K562 (cell line): ENCODE measurements at regions not wholly inside any gene's neighbourhood (a gene's known extent, or its start where the extent isn't known, plus 50 kb on each side); places are given as distances from the start of the nearest gene placed in this dataset.

Experiments used
- AFF4 ChIP-seq: sonication (generic); formaldehyde crosslinking; IDR thresholded peaks from 2 replicates; pipeline ENCODE4 v1.8.0; 2023; ENCODE audit warnings: mild to moderate bottlenecking, missing genetic modification reagents
- BCOR ChIP-seq: fragments of 450-650 bp; IDR thresholded peaks from 2 replicates; pipeline ENCODE4 v1.6.1; 2016
- BRF2 ChIP-seq: IDR thresholded peaks from 3 replicates; pipeline ENCODE4 v1.6.1; 2011; ENCODE audit warnings: borderline replicate concordance, mild to moderate bottlenecking; ENCODE audit not compliant: insufficient read length, insufficient read depth
- CTCFL ChIP-seq: IDR thresholded peaks from 2 replicates; pipeline ENCODE4 v1.6.1; 2011; ENCODE audit warnings: borderline replicate concordance, low read depth, mild to moderate bottlenecking, moderate library complexity, low read length; ENCODE audit not compliant: insufficient read depth, poor library complexity, severe bottlenecking
- FOXO4 ChIP-seq: fragments of 450-650 bp; formaldehyde crosslinking; IDR thresholded peaks from 2 replicates; pipeline ENCODE4 v1.4.0; 2020; ENCODE audit warnings: mild to moderate bottlenecking, moderate library complexity
- HMG20B ChIP-seq: fragments of 250-450 bp; sonication (Bioruptor Pico); IDR thresholded peaks from 2 replicates; pipeline ENCODE4 v1.5.0; 2021; ENCODE audit warnings: mild to moderate bottlenecking
- KDM2B ChIP-seq: fragments of 250-450 bp; sonication (Bioruptor Pico); IDR thresholded peaks from 2 replicates; pipeline ENCODE4 v1.8.0; 2021; ENCODE audit warnings: mild to moderate bottlenecking, moderate library complexity
- NRF1 ChIP-seq, 2 experiments: fragments of 450-650 bp; IDR thresholded peaks in 1 of 2; conservative IDR thresholded peaks in 1 of 2; 2 replicates each; pipeline ENCODE4 v1.6.1; 2014; ENCODE audit warnings: mild to moderate bottlenecking in 2 of 2
- PHB ChIP-seq: fragments of 250-450 bp; sonication (Bioruptor Pico); IDR thresholded peaks from 2 replicates; pipeline ENCODE4 v1.5.0; 2021
- RBM25 ChIP-seq: fragments of 200-400 bp; formaldehyde crosslinking; IDR thresholded peaks from 2 replicates; pipeline ENCODE4 v1.6.1; 2018; ENCODE audit warnings: low read length, low read depth, moderate library complexity; ENCODE audit not compliant: severe bottlenecking
- SMARCA5 ChIP-seq: fragments of 450-650 bp; IDR thresholded peaks from 2 replicates; pipeline ENCODE4 v1.6.1; 2016
- SRSF7 ChIP-seq: fragments of 200-400 bp; formaldehyde crosslinking; optimal IDR thresholded peaks from 2 replicates; pipeline ENCODE3; 2017; ENCODE audit warnings: mild to moderate bottlenecking, low read depth, low read length
- SRSF9 ChIP-seq: fragments of 200-400 bp; formaldehyde crosslinking; IDR thresholded peaks from 2 replicates; pipeline ENCODE4 v1.6.1; 2017; ENCODE audit warnings: low read depth, low read length, borderline replicate concordance
- ZMIZ1 ChIP-seq, 2 experiments: fragments of 150-350 bp in 1 of 2; IDR thresholded peaks; 2 replicates each; pipeline ENCODE4 v1.6.1; 2012 to 2016; ENCODE audit warnings: low read depth in 2 of 2, low read length in 2 of 2, mild to moderate bottlenecking in 1 of 2, moderate library complexity in 1 of 2
- ZNF212 ChIP-seq: fragments of 450-650 bp; formaldehyde crosslinking; IDR thresholded peaks from 2 replicates; pipeline ENCODE4 v1.4.0; 2020; ENCODE audit warnings: mild to moderate bottlenecking

GRCh38 chr2:9763356-9764152, 79.7 kb upstream of the TAF1B start (continued):
- no peak for TF ChIP-seq BRF2
- no peak for TF ChIP-seq HMG20B
- no peak for TF ChIP-seq NRF1 (conservative IDR thresholded peaks at IDR 0.05 in 1 of 2, IDR thresholded peaks at IDR 0.05 in 1 of 2)
- no peak for TF ChIP-seq BCOR
- TF ChIP-seq ZMIZ1 (IDR thresholded peaks at IDR 0.05; ENCODE audit: low read depth in 2 of 2, low read length in 2 of 2) = no peak
- no peak for TF ChIP-seq FOXO4 (CRISPR knock-in tag)
- TF ChIP-seq RBM25 = no peak
- TF ChIP-seq PHB (CRISPR knock-in tag) = no peak
- no peak for TF ChIP-seq AFF4 (CRISPR knock-in tag)
- no peak for TF ChIP-seq CTCFL
- TF ChIP-seq SRSF9 = no peak
- TF ChIP-seq KDM2B (CRISPR knock-in tag) = no peak
- no peak for TF ChIP-seq SRSF7
- no peak for TF ChIP-seq ZNF212 (CRISPR knock-in tag)
- no peak for TF ChIP-seq SMARCA5
